DOHH2 (cell line): ENCODE measurements at regions not wholly inside any gene's neighbourhood (a gene's known extent, or its start where the extent isn't known, plus 50 kb on each side); places are given as distances from the start of the nearest gene placed in this dataset.

ENCODE experiments used
- H3F3A ChIP-seq: fragments of 200-600 bp; sonication (generic), shearing (Covaris generic); 2 replicates; pipeline ENCODE4 v1.6.0; 2016; ENCODE audit warnings: antibody characterized with exemption, mild to moderate bottlenecking; ENCODE audit not compliant: control insufficient read depth, insufficient read depth
- H3K27ac ChIP-seq: fragments of 200-600 bp; sonication (generic); 2 replicates; pipeline ENCODE4 v1.5.1; 2014; ENCODE audit warnings: low read depth, mild to moderate bottlenecking, low read length, moderate library complexity
- H3K27me3 ChIP-seq: fragments of 200-600 bp; sonication (generic); 2 replicates; pipeline ENCODE4 v1.6.1; 2014; ENCODE audit warnings: mild to moderate bottlenecking, low read length, mixed read lengths; ENCODE audit not compliant: control insufficient read depth
- H3K36me3 ChIP-seq: fragments of 200-600 bp; sonication (generic); 2 replicates; pipeline ENCODE4 v1.6.1; 2014; ENCODE audit warnings: mild to moderate bottlenecking, low read length, moderate library complexity, mixed read lengths; ENCODE audit not compliant: control insufficient read depth
- H3K4me1 ChIP-seq: fragments of 200-600 bp; sonication (generic); 2 replicates; pipeline ENCODE4 v1.6.1; 2014; ENCODE audit warnings: mild to moderate bottlenecking, low read length, mixed read lengths; ENCODE audit not compliant: control insufficient read depth
- H3K4me2 ChIP-seq: fragments of 200-600 bp; sonication (generic); 2 replicates; pipeline ENCODE4 v1.6.0; 2014; ENCODE audit warnings: mild to moderate bottlenecking, low read length, moderate library complexity
- H3K4me3 ChIP-seq: fragments of 200-600 bp; sonication (generic); 2 replicates; pipeline ENCODE4 v1.5.1; 2014; ENCODE audit warnings: mild to moderate bottlenecking, low read length, mixed read lengths
- H3K79me2 ChIP-seq: fragments of 200-600 bp; sonication (generic); 2 replicates; pipeline ENCODE4 v1.6.1; 2014; ENCODE audit warnings: mild to moderate bottlenecking, low read length, mixed read lengths; ENCODE audit not compliant: control insufficient read depth
- H3K9me2 ChIP-seq: fragments of 200-600 bp; sonication (generic); replicated peaks from 2 replicates; pipeline ENCODE4 v1.6.1; 2014; ENCODE audit warnings: mild to moderate bottlenecking, low read length, mixed read lengths; ENCODE audit not compliant: control insufficient read depth
- H3K9me3 ChIP-seq: fragments of 200-600 bp; sonication (generic); 2 replicates; pipeline ENCODE4 v1.6.1; 2014; ENCODE audit warnings: antibody characterized with exemption, low read length, mixed read lengths; ENCODE audit not compliant: control insufficient read depth, insufficient read depth
- H4K20me1 ChIP-seq: fragments of 200-600 bp; sonication (generic); 2 replicates; pipeline ENCODE4 v1.6.0; 2014; ENCODE audit warnings: low read depth, mild to moderate bottlenecking, antibody characterized with exemption, low read length, moderate library complexity; ENCODE audit not compliant: control insufficient read depth, insufficient read depth
- EZH2phosphoT487 ChIP-seq: fragments of 200-600 bp; sonication (generic); IDR thresholded peaks from 2 replicates; pipeline ENCODE4 v1.6.1; 2017; ENCODE audit warnings: borderline replicate concordance, mild to moderate bottlenecking, antibody characterized with exemption, low read length, moderate library complexity, mixed read lengths
- TF ChIP-seq, protein P1 (sequence below): fragments of 200-600 bp; sonication (generic); IDR thresholded peaks from one replicate; pipeline ENCODE4 v1.5.1; 2014; ENCODE audit warnings: antibody characterized with exemption, mild to moderate bottlenecking, low read depth, low read length; ENCODE audit not compliant: poor library complexity, severe bottlenecking

DNA sequence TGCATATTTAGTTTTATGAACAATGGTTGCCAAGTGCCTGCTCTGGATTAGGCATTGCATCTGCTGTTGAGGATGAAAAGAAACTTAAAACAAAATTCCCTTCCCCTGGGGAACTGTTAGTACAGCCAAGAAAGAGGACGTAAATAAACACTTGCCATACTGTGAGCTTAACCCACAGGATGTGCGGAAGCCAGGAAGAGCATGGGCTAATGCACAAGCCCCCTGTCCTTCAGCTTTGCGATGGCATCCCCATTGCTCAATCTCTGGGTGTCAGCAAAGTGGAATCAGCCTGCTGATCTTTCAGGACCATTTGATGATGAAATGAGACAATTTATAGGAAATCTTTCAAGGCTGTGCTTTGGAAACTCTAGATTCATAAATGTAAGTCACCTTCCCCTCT is 399.9 kb upstream of the IGFBP3 start:
- H4K20me1 ChIP-seq, result no peaks in the 10 kb centered on the region
- no peak overlapping the region for H3K4me2 ChIP-seq
- H3K9me3 ChIP-seq, result no peaks in the 10 kb centered on the region
- no peak overlapping the region for H3K27ac ChIP-seq
- no peak overlapping the region for H3K4me3 ChIP-seq
- H3K36me3 ChIP-seq, result no peaks in the 10 kb centered on the region
- H3K79me2 ChIP-seq, result no peaks in the 10 kb centered on the region
- H3K4me1 ChIP-seq, result no peaks in the 10 kb centered on the region
- no peaks in the 10 kb centered on the region; the same call in 1 of the 2 replicates for H3K27me3 ChIP-seq
- no peaks in the 10 kb centered on the region for H3F3A ChIP-seq
- no peak for TF ChIP-seq EZH2phosphoT487
- TF ChIP-seq, protein P1, sequence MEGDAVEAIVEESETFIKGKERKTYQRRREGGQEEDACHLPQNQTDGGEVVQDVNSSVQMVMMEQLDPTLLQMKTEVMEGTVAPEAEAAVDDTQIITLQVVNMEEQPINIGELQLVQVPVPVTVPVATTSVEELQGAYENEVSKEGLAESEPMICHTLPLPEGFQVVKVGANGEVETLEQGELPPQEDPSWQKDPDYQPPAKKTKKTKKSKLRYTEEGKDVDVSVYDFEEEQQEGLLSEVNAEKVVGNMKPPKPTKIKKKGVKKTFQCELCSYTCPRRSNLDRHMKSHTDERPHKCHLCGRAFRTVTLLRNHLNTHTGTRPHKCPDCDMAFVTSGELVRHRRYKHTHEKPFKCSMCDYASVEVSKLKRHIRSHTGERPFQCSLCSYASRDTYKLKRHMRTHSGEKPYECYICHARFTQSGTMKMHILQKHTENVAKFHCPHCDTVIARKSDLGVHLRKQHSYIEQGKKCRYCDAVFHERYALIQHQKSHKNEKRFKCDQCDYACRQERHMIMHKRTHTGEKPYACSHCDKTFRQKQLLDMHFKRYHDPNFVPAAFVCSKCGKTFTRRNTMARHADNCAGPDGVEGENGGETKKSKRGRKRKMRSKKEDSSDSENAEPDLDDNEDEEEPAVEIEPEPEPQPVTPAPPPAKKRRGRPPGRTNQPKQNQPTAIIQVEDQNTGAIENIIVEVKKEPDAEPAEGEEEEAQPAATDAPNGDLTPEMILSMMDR, result no peak
- H3K9me2 ChIP-seq, result no peaks in the 10 kb centered on the region

DNA sequence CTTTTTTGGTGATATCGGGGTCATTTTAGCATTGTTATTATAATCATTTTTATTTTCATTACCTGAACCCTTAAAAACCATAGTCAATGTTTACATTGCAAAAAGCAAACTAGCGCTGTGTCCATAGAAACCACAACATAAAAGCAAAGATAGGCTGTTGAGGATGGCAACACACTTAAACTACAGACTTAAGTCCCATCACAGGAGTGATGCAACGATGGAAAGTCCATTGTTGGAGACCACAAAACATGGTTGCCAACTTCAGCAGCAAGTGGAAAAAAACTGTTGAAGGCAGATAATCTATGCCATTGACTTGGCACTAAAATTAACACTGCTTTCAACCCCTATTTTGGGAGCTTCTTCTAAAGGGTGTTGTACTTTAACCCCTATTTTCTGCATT is 398.8 kb upstream of the IGFBP3 start:
- Histone ChIP-seq H3K9me3 (no peaks in the 10 kb centered on the region), H3F3A (no peaks in the 10 kb centered on the region), H4K20me1 (no peaks in the 10 kb centered on the region), H3K4me1 (no peaks in the 10 kb centered on the region), H3K27ac (no peak overlapping the region), H3K4me3 (no peak overlapping the region), H3K79me2 (no peaks in the 10 kb centered on the region), H3K4me2 (no peak overlapping the region), H3K36me3 (no peaks in the 10 kb centered on the region), H3K9me2 (no peaks in the 10 kb centered on the region), H3K27me3 (no peaks in the 10 kb centered on the region; the same call in 1 of the 2 replicates)
- TF ChIP-seq, protein P1, result no peak
- no peak for TF ChIP-seq EZH2phosphoT487

DNA sequence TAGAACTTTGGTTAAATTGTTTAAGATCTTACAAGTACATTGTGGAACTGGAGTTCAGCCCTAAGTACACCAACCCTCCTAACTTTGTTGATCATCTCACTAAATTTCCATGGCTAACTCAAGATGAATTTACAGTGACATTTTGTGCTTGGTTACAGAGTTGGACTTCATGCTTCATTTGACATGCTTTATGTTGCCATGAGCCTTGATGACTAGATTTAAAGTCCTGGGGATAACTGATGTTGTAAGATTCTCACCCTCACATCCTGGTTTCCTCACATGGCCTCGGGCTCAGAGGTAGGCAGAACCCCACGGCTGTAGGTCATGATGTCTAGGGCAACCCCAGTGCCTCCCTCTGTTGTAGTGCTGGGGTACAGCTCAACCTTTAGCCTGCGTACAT is 397.2 kb upstream of the IGFBP3 start:
- H3F3A ChIP-seq, result no peaks in the 10 kb centered on the region
- H3K9me2 ChIP-seq, result no peaks in the 10 kb centered on the region
- no peak overlapping the region for H3K4me3 ChIP-seq
- no peaks in the 10 kb centered on the region for H3K36me3 ChIP-seq
- TF ChIP-seq, protein P1, result no peak
- no peak for TF ChIP-seq EZH2phosphoT487
- H3K27me3 ChIP-seq, result no peaks in the 10 kb centered on the region; the same call in 1 of the 2 replicates
- no peaks in the 10 kb centered on the region for H3K4me1 ChIP-seq
- no peaks in the 10 kb centered on the region for H3K79me2 ChIP-seq
- no peak overlapping the region for H3K27ac ChIP-seq
- H3K4me2 ChIP-seq, result no peak overlapping the region
- H4K20me1 ChIP-seq, result no peaks in the 10 kb centered on the region
- H3K9me3 ChIP-seq, result no peaks in the 10 kb centered on the region

- no peaks in the 10 kb centered on the region for H3F3A ChIP-seq
- no peak overlapping the region for H3K4me2 ChIP-seq
- TF ChIP-seq EZH2phosphoT487, result no peak
- TF ChIP-seq, protein P1, result no peak
- no peaks in the 10 kb centered on the region for H4K20me1 ChIP-seq
- no peaks in the 10 kb centered on the region for H3K79me2 ChIP-seq
- no peaks in the 10 kb centered on the region for H3K9me3 ChIP-seq
- no peaks in the 10 kb centered on the region; the same call in 1 of the 2 replicates for H3K27me3 ChIP-seq
- H3K36me3 ChIP-seq, result no peaks in the 10 kb centered on the region
- no peak overlapping the region for H3K27ac ChIP-seq
- no peaks in the 10 kb centered on the region for H3K4me1 ChIP-seq
- no peak overlapping the region for H3K4me3 ChIP-seq
- no peaks in the 10 kb centered on the region for H3K9me2 ChIP-seq
These were observed 396.2 kb upstream of the IGFBP3 start for GRCh38 chr7:46317256-46317655.
